Panc1 (cell line): ENCODE measurements at regions not wholly inside any gene's neighbourhood (a gene's known extent, or its start where the extent isn't known, plus 50 kb on each side); places are given as distances from the start of the nearest gene placed in this dataset.

ENCODE experiments used
- ATAC-seq: fragments of 200-7000 bp; cut with Tn5 transposase; 2 replicates; pipeline ENCODE4 v1.9.1; 2020; ENCODE audit warnings: mild to moderate bottlenecking, moderate library complexity
- BruUV-seq: library from RNA; stranded (reverse); fragments of 400-500 nt; replicated peaks from 2 replicates; lab custom pipeline; 2021; lab: Mats Ljungman, UMichigan
- CTCF ChIA-PET: fragments of 300-600 bp; sonication (Branson Sonifier 250); formaldehyde crosslinking; loops from one replicate; lab custom pipeline; 2022; ENCODE audit warnings: antibody characterized with exemption; lab: Charles Lee
- POLR2A ChIA-PET: fragments of 300-600 bp; sonication (Branson Sonifier 250); formaldehyde crosslinking; loops from one replicate; lab custom pipeline; 2022; ENCODE audit warnings: antibody characterized with exemption; lab: Charles Lee
- DNase-seq: peaks from one replicate; pipeline ENCODE4 v3.0.0-alpha.2; 2010; ENCODE audit warnings: low read depth, low spot score
- H3K27ac ChIP-seq: 2 replicates; pipeline ENCODE4 v1.5.1; 2011; ENCODE audit warnings: mild to moderate bottlenecking, low read length, inconsistent platforms
- H3K27me3 ChIP-seq: fragments of 200-500 bp; sonication (Bioruptor generic); 2 replicates; pipeline ENCODE4 v1.6.0; 2014; ENCODE audit warnings: low read length, inconsistent platforms; ENCODE audit not compliant: control insufficient read depth, insufficient read depth
- H3K36me3 ChIP-seq: fragments of 200-500 bp; sonication (Bioruptor generic); 2 replicates; pipeline ENCODE4 v1.5.1; 2014; ENCODE audit warnings: inconsistent platforms, mild to moderate bottlenecking, low read length, moderate library complexity; ENCODE audit not compliant: control insufficient read depth, insufficient read depth
- H3K4me1 ChIP-seq: 2 replicates; pipeline ENCODE4 v1.5.1; 2011; ENCODE audit warnings: inconsistent platforms, mild to moderate bottlenecking, low read length, moderate library complexity; ENCODE audit not compliant: control insufficient read depth, insufficient read depth
- H3K4me3 ChIP-seq, 2 experiments: 2 replicates each; pipeline ENCODE4 v1.5.1; 2011 to 2012; ENCODE audit warnings: low read depth in 2 of 2, low read length in 2 of 2, mild to moderate bottlenecking in 2 of 2, inconsistent platforms in 1 of 2, moderate library complexity in 1 of 2
- H3K9me3 ChIP-seq: fragments of 200-500 bp; sonication (Bioruptor generic); 2 replicates; pipeline ENCODE4 v1.5.1; 2014; ENCODE audit warnings: low read depth, mild to moderate bottlenecking, inconsistent platforms, low read length, moderate library complexity; ENCODE audit not compliant: control insufficient read depth, insufficient read depth
- CTCF ChIP-seq: fragments of 450-650 bp; IDR thresholded peaks from 2 replicates; pipeline ENCODE4 v1.5.1; 2017; ENCODE audit warnings: mild to moderate bottlenecking
- POLR2AphosphoS5 ChIP-seq: IDR thresholded peaks from 2 replicates; pipeline ENCODE4 v1.6.1; 2012; ENCODE audit warnings: mild to moderate bottlenecking, low read depth, low read length, moderate library complexity
- REST ChIP-seq, 2 experiments: IDR thresholded peaks; 2 replicates each; pipeline ENCODE4 v1.6.1; 2011 to 2012; ENCODE audit warnings: low read depth in 2 of 2, control low read depth in 1 of 2, low read length in 1 of 2, mild to moderate bottlenecking in 1 of 2, moderate library complexity in 1 of 2; ENCODE audit not compliant: insufficient read depth in 1 of 2
- SIN3A ChIP-seq: IDR thresholded peaks from 2 replicates; pipeline ENCODE4 v1.6.1; 2012; ENCODE audit warnings: low read depth, mild to moderate bottlenecking, low read length, moderate library complexity, borderline replicate concordance; ENCODE audit not compliant: insufficient read depth
- TCF7L2 ChIP-seq: IDR thresholded peaks from 2 replicates; pipeline ENCODE4 v1.6.1; 2011; ENCODE audit warnings: mild to moderate bottlenecking, low read depth, low read length, inconsistent platforms
- in situ Hi-C: cut with HindIII; loops from 2 replicates; pipeline ENCODE4 v1.10.0; 2016; ENCODE audit warnings: low sequenced_read_pairs, low pct_unique_long_range_greater_than_20kb
- intact Hi-C: fragments of 100-400 bp; cut with micrococcal nuclease; formaldehyde crosslinking; loops from one replicate; pipeline ENCODE4 v1.10.0; 2022; ENCODE audit not compliant: unreplicated experiment

GRCh38 chr12:87758271-87758670, 270.9 kb downstream of the C12orf50 start:
- H3K9me3 ChIP-seq = no peaks in the 10 kb centered on the region
- in situ Hi-C loops (no loop called here), intact Hi-C loops (no loop called here)
- DNase-seq = no peak
- H3K27me3 ChIP-seq = no peaks in the 10 kb centered on the region
- ChIA-PET POLR2A (no interaction called here), CTCF (no interaction called here)
- no peak for TF ChIP-seq REST (IDR thresholded peaks at IDR 0.05; ENCODE audit: insufficient read depth in 1 of 2, low read depth in 2 of 2, low read length in 1 of 2)
- TF ChIP-seq SIN3A = no peak
- TF ChIP-seq TCF7L2 = no peak
- TF ChIP-seq CTCF = no peak
- no peak for TF ChIP-seq POLR2AphosphoS5
- no peaks in the 10 kb centered on the region for H3K4me1 ChIP-seq
- no peak overlapping the region for H3K4me3 ChIP-seq
- H3K27ac ChIP-seq = no peak overlapping the region
- no TSS peak for BruUV-seq
- no peak for ATAC-seq
- H3K36me3 ChIP-seq = no peaks in the 10 kb centered on the region

- Histone ChIP-seq H3K4me1 (no peaks in the 10 kb centered on the region), H3K36me3 (no peaks in the 10 kb centered on the region), H3K4me3 (no peak overlapping the region), H3K9me3 (no peaks in the 10 kb centered on the region), H3K27me3 (no peaks in the 10 kb centered on the region), H3K27ac (no peak overlapping the region)
- ATAC-seq (no peak), DNase-seq (no peak)
- CTCF ChIA-PET = no interaction called here
- in situ Hi-C loops = no loop called here
- TF ChIP-seq REST (IDR thresholded peaks at IDR 0.05; ENCODE audit: insufficient read depth in 1 of 2, low read depth in 2 of 2, low read length in 1 of 2) (no peak), POLR2AphosphoS5 (no peak), CTCF (no peak), TCF7L2 (no peak), SIN3A (no peak)
- POLR2A ChIA-PET = no interaction called here
- no TSS peak for BruUV-seq
- intact Hi-C loops = no loop called here
Measured at GRCh38 chr12:87756721-87757120, 272.5 kb downstream of the C12orf50 start.
